HCT116 (cell line): ENCODE measurements at regions not wholly inside any gene's neighbourhood (a gene's known extent, or its start where the extent isn't known, plus 50 kb on each side); places are given as distances from the start of the nearest gene placed in this dataset.

ENCODE experiments used
- EZH2 ChIP-seq: fragments of 200-600 bp; sonication (generic); IDR thresholded peaks from 2 replicates; pipeline ENCODE4 v1.6.1; 2017; ENCODE audit warnings: antibody characterized with exemption, mixed run types
- EZH2phosphoT487 ChIP-seq: fragments of 200-600 bp; IDR thresholded peaks from 2 replicates; pipeline ENCODE4 v1.6.1; 2018; ENCODE audit warnings: antibody characterized with exemption, borderline replicate concordance
- POLR2AphosphoS5 ChIP-seq: IDR thresholded peaks from 2 replicates; pipeline ENCODE4 v1.6.1; 2011; ENCODE audit warnings: mild to moderate bottlenecking, low read depth, low read length, moderate library complexity
- RAD21 ChIP-seq: IDR thresholded peaks from 2 replicates; pipeline ENCODE4 v1.6.1; 2012; ENCODE audit warnings: low read depth, mild to moderate bottlenecking
- YY1 ChIP-seq: IDR thresholded peaks from 2 replicates; pipeline ENCODE4 v1.6.1; 2011; ENCODE audit warnings: low read length, low read depth, moderate library complexity, mild to moderate bottlenecking; ENCODE audit not compliant: insufficient replicate concordance; ENCODE audit errors: extremely low read depth
- ZNF274 ChIP-seq: fragments of 200-500 bp; sonication (Bioruptor generic); IDR thresholded peaks from 2 replicates; pipeline ENCODE4 v1.6.1; 2014; ENCODE audit warnings: mild to moderate bottlenecking, low read depth, low read length, inconsistent platforms
- TF ChIP-seq, protein P1 (sequence below), 3 experiments: fragments of 200-600 bp in 1 of 3; sonication (generic) in 1 of 3; IDR thresholded peaks in 2 of 3; conservative IDR thresholded peaks in 1 of 3; 2 replicates each; pipeline ENCODE4 v1.5.1; 2012 to 2017; ENCODE audit warnings: low read depth in 2 of 3, low read length in 2 of 3, antibody characterized with exemption in 1 of 3, borderline replicate concordance in 1 of 3, control low read depth in 1 of 3, mild to moderate bottlenecking in 1 of 3, mixed read lengths in 1 of 3, mixed run types in 1 of 3, moderate library complexity in 1 of 3; ENCODE audit not compliant: insufficient read depth in 1 of 3
- TF ChIP-seq, protein P2 (sequence below): IDR thresholded peaks from 2 replicates; pipeline ENCODE4 v1.6.1; 2012

DNA sequence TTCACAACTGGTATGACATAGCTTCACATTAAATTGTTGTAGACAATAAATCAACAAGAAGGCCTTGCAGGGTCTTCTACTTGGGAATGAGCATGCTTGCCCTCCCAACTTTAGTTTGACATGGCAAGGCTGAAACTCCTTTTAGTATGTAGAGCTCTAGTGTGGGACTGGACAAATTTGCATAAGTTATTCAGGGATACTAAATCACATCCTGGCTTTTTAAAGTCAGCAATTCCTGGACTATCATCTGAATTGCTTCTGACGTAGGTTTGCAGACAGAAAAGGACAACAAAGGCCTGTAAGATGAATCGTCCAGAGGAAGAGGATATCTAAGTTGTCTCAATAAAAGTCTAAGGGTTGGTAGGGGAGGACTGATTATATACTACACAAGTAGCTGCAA is 123.0 kb upstream of the MAGEB16 start:
- TF ChIP-seq POLR2AphosphoS5: no peak
- TF ChIP-seq RAD21: no peak
- TF ChIP-seq, protein P1, sequence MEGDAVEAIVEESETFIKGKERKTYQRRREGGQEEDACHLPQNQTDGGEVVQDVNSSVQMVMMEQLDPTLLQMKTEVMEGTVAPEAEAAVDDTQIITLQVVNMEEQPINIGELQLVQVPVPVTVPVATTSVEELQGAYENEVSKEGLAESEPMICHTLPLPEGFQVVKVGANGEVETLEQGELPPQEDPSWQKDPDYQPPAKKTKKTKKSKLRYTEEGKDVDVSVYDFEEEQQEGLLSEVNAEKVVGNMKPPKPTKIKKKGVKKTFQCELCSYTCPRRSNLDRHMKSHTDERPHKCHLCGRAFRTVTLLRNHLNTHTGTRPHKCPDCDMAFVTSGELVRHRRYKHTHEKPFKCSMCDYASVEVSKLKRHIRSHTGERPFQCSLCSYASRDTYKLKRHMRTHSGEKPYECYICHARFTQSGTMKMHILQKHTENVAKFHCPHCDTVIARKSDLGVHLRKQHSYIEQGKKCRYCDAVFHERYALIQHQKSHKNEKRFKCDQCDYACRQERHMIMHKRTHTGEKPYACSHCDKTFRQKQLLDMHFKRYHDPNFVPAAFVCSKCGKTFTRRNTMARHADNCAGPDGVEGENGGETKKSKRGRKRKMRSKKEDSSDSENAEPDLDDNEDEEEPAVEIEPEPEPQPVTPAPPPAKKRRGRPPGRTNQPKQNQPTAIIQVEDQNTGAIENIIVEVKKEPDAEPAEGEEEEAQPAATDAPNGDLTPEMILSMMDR (IDR thresholded peaks at IDR 0.05 in 2 of 3, conservative IDR thresholded peaks at IDR 0.05 in 1 of 3; ENCODE audit: borderline replicate concordance in 1 of 3, insufficient read depth in 1 of 3, low read depth in 2 of 3, low read length in 2 of 3): no peak
- TF ChIP-seq EZH2: no peak
- TF ChIP-seq ZNF274: no peak
- no peak for TF ChIP-seq YY1
- TF ChIP-seq EZH2phosphoT487: no peak
- TF ChIP-seq, protein P2, sequence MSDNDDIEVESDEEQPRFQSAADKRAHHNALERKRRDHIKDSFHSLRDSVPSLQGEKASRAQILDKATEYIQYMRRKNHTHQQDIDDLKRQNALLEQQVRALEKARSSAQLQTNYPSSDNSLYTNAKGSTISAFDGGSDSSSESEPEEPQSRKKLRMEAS: no peak
